CD14-positive monocyte (primary cell): ENCODE measurements at regions not wholly inside any gene's neighbourhood (a gene's known extent, or its start where the extent isn't known, plus 50 kb on each side); places are given as distances from the start of the nearest gene placed in this dataset.

Experiments
- DNase-seq, 3 donors: peaks; one replicate each; pipeline ENCODE4 v3.0.0-alpha.2; 2011 to 2022
- H2AFZ ChIP-seq: 2 replicates; pipeline ENCODE4 v1.6.0; 2012; ENCODE audit warnings: mild to moderate bottlenecking, low read depth, low read length, inconsistent platforms; ENCODE audit not compliant: insufficient read depth, poor library complexity, severe bottlenecking
- H3K27ac ChIP-seq, 2 donors: 1 replicate in 1 of 2; 2 replicates in 1 of 2; pipeline ENCODE4 v1.5.1; 2012 to 2013; ENCODE audit warnings: low read length in 2 of 2, control low read depth in 1 of 2, inconsistent platforms in 1 of 2, low read depth in 1 of 2, mild to moderate bottlenecking in 1 of 2
- H3K27me3 ChIP-seq, 2 donors: one replicate each; pipeline versions ENCODE4 v1.6.0 to v1.6.1; 2011 to 2013; ENCODE audit warnings: low read length in 2 of 2; ENCODE audit not compliant: control insufficient read depth in 2 of 2, insufficient read depth in 2 of 2
- H3K36me3 ChIP-seq, 2 donors: replicated peaks in 1 of 2; 1 replicate in 1 of 2; 2 replicates in 1 of 2; pipeline versions ENCODE4 v1.5.1 to v1.6.1; 2012 to 2013; ENCODE audit warnings: low read length in 2 of 2, control low read depth in 1 of 2, inconsistent platforms in 1 of 2, mild to moderate bottlenecking in 1 of 2; ENCODE audit not compliant: insufficient read depth in 2 of 2, control insufficient read depth in 1 of 2
- H3K4me1 ChIP-seq, 2 donors: 1 replicate in 1 of 2; 2 replicates in 1 of 2; pipeline versions ENCODE4 v1.5.1 to v1.6.1; 2012 to 2013; ENCODE audit warnings: low read length in 2 of 2, control low read depth in 1 of 2, inconsistent platforms in 1 of 2, mild to moderate bottlenecking in 1 of 2, moderate library complexity in 1 of 2; ENCODE audit not compliant: insufficient read depth in 2 of 2, control insufficient read depth in 1 of 2
- H3K4me2 ChIP-seq: replicated peaks from 2 replicates; pipeline ENCODE3; 2012; ENCODE audit warnings: low read length, moderate library complexity, mild to moderate bottlenecking; ENCODE audit not compliant: poor library complexity, severe bottlenecking; ENCODE audit errors: extremely low read depth
- H3K4me3 ChIP-seq, 3 experiments: fragments of 200-600 bp in 1 of 3; sonication (generic) in 1 of 3; replicated peaks in 1 of 3; 1 replicate in 2 of 3; 2 replicates in 1 of 3; pipeline ENCODE4 v1.5.1; 2011 to 2013; ENCODE audit warnings: low read length in 3 of 3, mild to moderate bottlenecking in 3 of 3, control low read depth in 2 of 3, low read depth in 2 of 3, inconsistent platforms in 1 of 3, moderate library complexity in 1 of 3
- H3K79me2 ChIP-seq: 2 replicates; pipeline ENCODE4 v1.6.0; 2012; ENCODE audit warnings: mild to moderate bottlenecking, control low read depth, inconsistent platforms, low read length, moderate library complexity; ENCODE audit not compliant: insufficient read depth
- H3K9ac ChIP-seq: 2 replicates; pipeline ENCODE4 v1.6.0; 2017; ENCODE audit warnings: low read length, mild to moderate bottlenecking; ENCODE audit not compliant: insufficient read depth, poor library complexity, severe bottlenecking
- H3K9me3 ChIP-seq, 2 donors: replicated peaks in 1 of 2; 1 replicate in 1 of 2; 2 replicates in 1 of 2; pipeline versions ENCODE4 v1.5.1 to v1.6.1; 2012 to 2013; ENCODE audit warnings: low read length in 2 of 2, control low read depth in 1 of 2; ENCODE audit not compliant: control insufficient read depth in 1 of 2, insufficient read depth in 1 of 2
- H4K20me1 ChIP-seq: 2 replicates; pipeline ENCODE4 v1.6.0; 2012; ENCODE audit warnings: mild to moderate bottlenecking, low read length, control low read depth, moderate library complexity; ENCODE audit not compliant: insufficient read depth
- H3K27ac Mint-ChIP-seq, 7 donors: one replicate each; pipeline ENCODE4 v1.8.0; 2020; ENCODE audit warnings: mild to moderate bottlenecking in 7 of 7, mixed read lengths in 7 of 7, moderate library complexity in 6 of 7, inconsistent platforms in 2 of 7
- H3K27me3 Mint-ChIP-seq, 3 donors: one replicate each; pipeline ENCODE4 v1.8.0; 2021 to 2022; ENCODE audit warnings: low read depth in 3 of 3, mild to moderate bottlenecking in 3 of 3, mixed read lengths in 3 of 3, moderate library complexity in 3 of 3, inconsistent platforms in 1 of 3
- H3K36me3 Mint-ChIP-seq, 2 donors: one replicate each; pipeline ENCODE4 v1.8.0; 2020; ENCODE audit warnings: mixed read lengths in 2 of 2, inconsistent platforms in 1 of 2, mild to moderate bottlenecking in 1 of 2
- H3K4me1 Mint-ChIP-seq: one replicate; pipeline ENCODE4 v1.8.0; 2020; ENCODE audit warnings: mild to moderate bottlenecking, mixed read lengths
- H3K4me3 Mint-ChIP-seq, 2 donors: one replicate each; pipeline ENCODE4 v1.8.0; 2020; ENCODE audit warnings: mild to moderate bottlenecking in 2 of 2, mixed read lengths in 2 of 2, moderate library complexity in 1 of 2
- H3K9me3 Mint-ChIP-seq, 7 donors: one replicate each; pipeline ENCODE4 v1.8.0; 2020 to 2022; ENCODE audit warnings: mixed read lengths in 7 of 7, mild to moderate bottlenecking in 6 of 7, moderate library complexity in 6 of 7, inconsistent platforms in 2 of 7
- CTCF ChIP-seq: fragments of 200-600 bp; IDR thresholded peaks from one replicate; pipeline ENCODE4 v1.8.0; 2022; ENCODE audit warnings: antibody characterized with exemption, mild to moderate bottlenecking
- WGBS: methylation state at CpG from one replicate; pipeline ENCODE4 v1.1.5; 2013; ENCODE audit warnings: missing lambda C conversion rate; ENCODE audit not compliant: insufficient coverage; 5-methylcytosine and 5-hydroxymethylcytosine counted together
- intact Hi-C, 2 donors: fragments of 100-400 bp; cut with micrococcal nuclease; formaldehyde crosslinking; loops; one replicate each; pipeline versions ENCODE4 v1.15.0 to v1.15.1; 2023

GRCh38 chr18:76573325-76574025 is 78.4 kb upstream of the ZNF516 start:
- Histone ChIP-seq H2AFZ (no peak overlapping the region), H3K9me3 (no peaks in the 10 kb centered on the region), H3K79me2 (peaks cover 14% of the 10 kb centered on the region), H3K27ac (peak overlapping the region; percentile 59 to 77), H3K4me2 (no peak overlapping the region), H3K9ac (no peak overlapping the region), H3K4me3 (no peak overlapping the region), H4K20me1 (no peaks in the 10 kb centered on the region), H3K27me3 (no peaks in the 10 kb centered on the region), H3K36me3 (no peaks in the 10 kb centered on the region), H3K4me1 (peaks cover 61 to 68% of the 10 kb centered on the region in 2 donors)
- peaks cover 2 to 10% of the 10 kb centered on the region in 2 donors for H3K36me3 Mint-ChIP-seq
- H3K4me1 Mint-ChIP-seq: peaks cover 60% of the 10 kb centered on the region
- TF ChIP-seq CTCF: no peak
- peak; percentile 78 to 94 (median 83) for DNase-seq
- 53% methylated on average over 4 of the region's 4 CpGs for WGBS
- H3K27me3 Mint-ChIP-seq: peaks cover 0 to under 1% (median 0%) of the 10 kb centered on the region in 3 donors
- peaks cover 0 to 3% (median 0%) of the 10 kb centered on the region in 7 donors for H3K9me3 Mint-ChIP-seq
- peak overlapping the region; percentile 83 to 94 (median 92) for H3K27ac Mint-ChIP-seq
- intact Hi-C loops: no loop called here
- H3K4me3 Mint-ChIP-seq: peak overlapping the region; percentile 9 to 35

- no peak overlapping the region for H3K4me2 ChIP-seq
- WGBS: 47% methylated on average over 10 of the region's 12 CpGs
- H3K79me2 ChIP-seq: peaks cover 20% of the 10 kb centered on the region
- H3K27ac Mint-ChIP-seq: peak overlapping the region; percentile 83 to 94 (median 92)
- no peaks in the 10 kb centered on the region for H3K27me3 ChIP-seq
- no peaks in the 10 kb centered on the region for H4K20me1 ChIP-seq
- no peaks in the 10 kb centered on the region for H3K9me3 ChIP-seq
- no peaks in the 10 kb centered on the region for H3K27me3 Mint-ChIP-seq
- no peak overlapping the region for H3K4me3 ChIP-seq
- no peak overlapping the region for H3K9ac ChIP-seq
- TF ChIP-seq CTCF: no peak
- H3K4me1 Mint-ChIP-seq: peaks cover 61% of the 10 kb centered on the region
- peak overlapping the region in 1 of 2 donors; percentile 35 for H3K4me3 Mint-ChIP-seq
- peak in 1 of 3 donors; percentile 49 for DNase-seq
- intact Hi-C loops: no loop called here
- peaks cover 2 to 10% of the 10 kb centered on the region in 2 donors for H3K36me3 Mint-ChIP-seq
- H2AFZ ChIP-seq: no peak overlapping the region
- H3K4me1 ChIP-seq: peaks cover 64 to 69% of the 10 kb centered on the region in 2 donors
- peak overlapping the region; percentile 59 to 77 for H3K27ac ChIP-seq
- peaks cover 0 to 3% (median 0%) of the 10 kb centered on the region in 7 donors for H3K9me3 Mint-ChIP-seq
- no peaks in the 10 kb centered on the region for H3K36me3 ChIP-seq
These were observed 77.6 kb upstream of the ZNF516 start for GRCh38 chr18:76572518-76573247.
